Esophagus muscularis mucosa (tissue), 4 donors: ENCODE measurements at regions not wholly inside any gene's neighbourhood (a gene's known extent, or its start where the extent isn't known, plus 50 kb on each side); places are given as distances from the start of the nearest gene placed in this dataset.

ENCODE experiments used
- CTCF ChIP-seq, 3 experiments: fragments of 200-600 bp in 2 of 3; fragments of 450-650 bp in 1 of 3; sonication (generic) in 2 of 3; IDR thresholded peaks; one replicate each; pipeline ENCODE4 v1.5.1; 2017 to 2019; ENCODE audit warnings: antibody characterized with exemption in 3 of 3, mild to moderate bottlenecking in 2 of 3, moderate library complexity in 1 of 3
- EP300 ChIP-seq: sonication (generic); formaldehyde crosslinking; IDR thresholded peaks from one replicate; pipeline ENCODE4 v1.6.1; 2017; ENCODE audit warnings: antibody characterized with exemption
- POLR2A ChIP-seq: fragments of 450-650 bp; IDR thresholded peaks from one replicate; pipeline ENCODE4 v1.6.1; 2017; ENCODE audit warnings: antibody characterized with exemption, moderate library complexity, mild to moderate bottlenecking, low read depth
- POLR2AphosphoS5 ChIP-seq, 2 donors: sonication (generic); formaldehyde crosslinking; IDR thresholded peaks; one replicate each; pipeline ENCODE4 v1.6.1; 2017; ENCODE audit warnings: antibody characterized with exemption in 2 of 2

GRCh38 chr4:125096662-125097061 is 218.1 kb upstream of the FAT4 start:
- TF ChIP-seq CTCF (IDR thresholded peaks at IDR 0.05) (no peak), POLR2A (no peak), EP300 (no peak), POLR2AphosphoS5 (IDR thresholded peaks at IDR 0.05) (no peak)
